ENCODE measurements at regions not wholly inside any gene's neighbourhood (a gene's known extent, or its start where the extent isn't known, plus 50 kb on each side); places are given as distances from the start of the nearest gene placed in this dataset.

DNA sequence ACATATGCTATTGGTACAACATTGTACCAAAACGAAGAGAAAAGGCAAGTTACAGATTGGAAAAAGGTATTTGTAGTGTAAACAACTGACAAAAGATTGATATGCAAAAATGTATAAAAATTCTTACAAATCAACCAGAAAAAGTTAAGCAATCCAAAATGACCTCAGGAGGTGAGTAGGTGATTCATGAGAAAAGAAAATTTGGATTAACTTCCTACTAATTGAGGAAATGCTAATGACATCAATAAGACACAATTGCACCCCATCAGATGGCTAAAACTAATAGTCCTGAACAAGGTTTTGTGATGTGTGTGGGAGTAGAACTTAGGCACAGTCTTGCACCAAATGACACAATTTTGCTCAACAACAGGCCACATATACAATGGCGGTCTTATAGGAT, 129.3 kb downstream of the COPS8 start:
- Histone ChIP-seq H3K79me2 (ENCODE audit: control insufficient read depth, insufficient read depth, low read length) (no peaks in the 10 kb centered on the region), H3K27ac (ENCODE audit: extremely low read depth, low read depth, low read length) (no peak overlapping the region), H3K27me3 (ENCODE audit: control insufficient read depth in 2 of 2, insufficient read depth in 2 of 2, low read length in 2 of 2) (peaks cover 0 to 6% of the 10 kb centered on the region in 2 experiments; a peak in 3 of 5 replicates), H2AFZ (ENCODE audit: low read depth, low read length) (no peak overlapping the region), H3K9me3 (replicated peaks; ENCODE audit: control insufficient read depth, insufficient read depth, low read depth, low read length) (peaks cover 4% of the 10 kb centered on the region; the same call in 1 of the 2 replicates), H3K4me3 (no peak overlapping the region), H3K4me1 (replicated peaks in 1 of 2; ENCODE audit: control insufficient read depth in 2 of 2, insufficient read depth in 2 of 2, low read length in 2 of 2) (no peaks in the 10 kb centered on the region), H3K4me2 (ENCODE audit: insufficient read depth, low read length) (no peak overlapping the region), H4K20me1 (replicated peaks; ENCODE audit: control insufficient read depth, insufficient read depth, low read length) (no peaks in the 10 kb centered on the region), H3K9ac (ENCODE audit: insufficient read depth in 1 of 2, low read depth in 2 of 2, low read length in 2 of 2) (no peak overlapping the region), H3K36me3 (ENCODE audit: control insufficient read depth, insufficient read depth, low read length) (no peaks in the 10 kb centered on the region), H3K9me1 (ENCODE audit: control insufficient read depth, insufficient read depth, low read length) (no peaks in the 10 kb centered on the region)
- intact Hi-C loops (cut with micrococcal nuclease) = no loop called here
- ATAC-seq (no peak), DNase-seq (ENCODE audit: extremely low read depth in 1 of 4, low spot score in 3 of 4) (no peak), FAIRE-seq (no peak)
- POLR2A ChIA-PET = interaction anchor here (0.6 kb wide), 1 partner anchor 137 kb away, joined by 3 read pairs; no protein-coding TSS in a partner anchor
- no TSS peak for BruUV-seq (replicated peaks)
- 3% methylated on average over 2 of the region's 2 CpGs for WGBS (ENCODE audit: insufficient coverage, low coverage, missing lambda C conversion rate)
- TF ChIP-seq, protein P1, sequence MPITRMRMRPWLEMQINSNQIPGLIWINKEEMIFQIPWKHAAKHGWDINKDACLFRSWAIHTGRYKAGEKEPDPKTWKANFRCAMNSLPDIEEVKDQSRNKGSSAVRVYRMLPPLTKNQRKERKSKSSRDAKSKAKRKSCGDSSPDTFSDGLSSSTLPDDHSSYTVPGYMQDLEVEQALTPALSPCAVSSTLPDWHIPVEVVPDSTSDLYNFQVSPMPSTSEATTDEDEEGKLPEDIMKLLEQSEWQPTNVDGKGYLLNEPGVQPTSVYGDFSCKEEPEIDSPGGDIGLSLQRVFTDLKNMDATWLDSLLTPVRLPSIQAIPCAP (CRISPR knock-in tag; IDR thresholded peaks at IDR 0.05; ENCODE audit: borderline replicate concordance) = no peak
- TF ChIP-seq KLF16 (IDR thresholded peaks at IDR 0.05) (no peak), SIRT6 (IDR thresholded peaks at IDR 0.05; ENCODE audit: low read depth, low read length) (no peak), TGIF2 (CRISPR knock-in tag; IDR thresholded peaks at IDR 0.05) (no peak), CSDE1 (IDR thresholded peaks at IDR 0.05) (no peak), GATA2 (CRISPR knock-in tag; IDR thresholded peaks at IDR 0.05) (no peak), BDP1 (IDR thresholded peaks at IDR 0.05; ENCODE audit: insufficient read depth, insufficient read length) (no peak), CXXC5 (CRISPR knock-in tag; IDR thresholded peaks at IDR 0.05) (no peak), MIER1 (IDR thresholded peaks at IDR 0.05; ENCODE audit: low read depth) (no peak), RNF2 (IDR thresholded peaks at IDR 0.05) (no peak)
- TF ChIP-seq, protein P2, sequence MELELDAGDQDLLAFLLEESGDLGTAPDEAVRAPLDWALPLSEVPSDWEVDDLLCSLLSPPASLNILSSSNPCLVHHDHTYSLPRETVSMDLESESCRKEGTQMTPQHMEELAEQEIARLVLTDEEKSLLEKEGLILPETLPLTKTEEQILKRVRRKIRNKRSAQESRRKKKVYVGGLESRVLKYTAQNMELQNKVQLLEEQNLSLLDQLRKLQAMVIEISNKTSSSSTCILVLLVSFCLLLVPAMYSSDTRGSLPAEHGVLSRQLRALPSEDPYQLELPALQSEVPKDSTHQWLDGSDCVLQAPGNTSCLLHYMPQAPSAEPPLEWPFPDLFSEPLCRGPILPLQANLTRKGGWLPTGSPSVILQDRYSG (tag; conservative IDR thresholded peaks at IDR 0.05; ENCODE audit: low read depth) = no peak
- TF ChIP-seq, protein P3, sequence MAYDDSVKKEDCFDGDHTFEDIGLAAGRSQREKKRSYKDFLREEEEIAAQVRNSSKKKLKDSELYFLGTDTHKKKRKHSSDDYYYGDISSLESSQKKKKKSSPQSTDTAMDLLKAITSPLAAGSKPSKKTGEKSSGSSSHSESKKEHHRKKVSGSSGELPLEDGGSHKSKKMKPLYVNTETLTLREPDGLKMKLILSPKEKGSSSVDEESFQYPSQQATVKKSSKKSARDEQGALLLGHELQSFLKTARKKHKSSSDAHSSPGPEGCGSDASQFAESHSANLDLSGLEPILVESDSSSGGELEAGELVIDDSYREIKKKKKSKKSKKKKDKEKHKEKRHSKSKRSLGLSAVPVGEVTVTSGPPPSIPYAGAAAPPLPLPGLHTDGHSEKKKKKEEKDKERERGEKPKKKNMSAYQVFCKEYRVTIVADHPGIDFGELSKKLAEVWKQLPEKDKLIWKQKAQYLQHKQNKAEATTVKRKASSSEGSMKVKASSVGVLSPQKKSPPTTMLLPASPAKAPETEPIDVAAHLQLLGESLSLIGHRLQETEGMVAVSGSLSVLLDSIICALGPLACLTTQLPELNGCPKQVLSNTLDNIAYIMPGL (CRISPR knock-in tag; IDR thresholded peaks at IDR 0.05) = no peak
- TF ChIP-seq, protein P4, sequence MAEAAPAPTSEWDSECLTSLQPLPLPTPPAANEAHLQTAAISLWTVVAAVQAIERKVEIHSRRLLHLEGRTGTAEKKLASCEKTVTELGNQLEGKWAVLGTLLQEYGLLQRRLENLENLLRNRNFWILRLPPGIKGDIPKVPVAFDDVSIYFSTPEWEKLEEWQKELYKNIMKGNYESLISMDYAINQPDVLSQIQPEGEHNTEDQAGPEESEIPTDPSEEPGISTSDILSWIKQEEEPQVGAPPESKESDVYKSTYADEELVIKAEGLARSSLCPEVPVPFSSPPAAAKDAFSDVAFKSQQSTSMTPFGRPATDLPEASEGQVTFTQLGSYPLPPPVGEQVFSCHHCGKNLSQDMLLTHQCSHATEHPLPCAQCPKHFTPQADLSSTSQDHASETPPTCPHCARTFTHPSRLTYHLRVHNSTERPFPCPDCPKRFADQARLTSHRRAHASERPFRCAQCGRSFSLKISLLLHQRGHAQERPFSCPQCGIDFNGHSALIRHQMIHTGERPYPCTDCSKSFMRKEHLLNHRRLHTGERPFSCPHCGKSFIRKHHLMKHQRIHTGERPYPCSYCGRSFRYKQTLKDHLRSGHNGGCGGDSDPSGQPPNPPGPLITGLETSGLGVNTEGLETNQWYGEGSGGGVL (CRISPR knock-in tag; IDR thresholded peaks at IDR 0.05) = no peak
- TF ChIP-seq, protein P5, sequence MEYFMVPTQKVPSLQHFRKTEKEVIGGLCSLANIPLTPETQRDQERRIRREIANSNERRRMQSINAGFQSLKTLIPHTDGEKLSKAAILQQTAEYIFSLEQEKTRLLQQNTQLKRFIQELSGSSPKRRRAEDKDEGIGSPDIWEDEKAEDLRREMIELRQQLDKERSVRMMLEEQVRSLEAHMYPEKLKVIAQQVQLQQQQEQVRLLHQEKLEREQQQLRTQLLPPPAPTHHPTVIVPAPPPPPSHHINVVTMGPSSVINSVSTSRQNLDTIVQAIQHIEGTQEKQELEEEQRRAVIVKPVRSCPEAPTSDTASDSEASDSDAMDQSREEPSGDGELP (CRISPR knock-in tag; IDR thresholded peaks at IDR 0.05; ENCODE audit: borderline replicate concordance) = no peak
- in situ Hi-C loops (cut with MboI) = no loop called here
- CTCF ChIA-PET (ENCODE audit: low intra/inter-chr PET ratio) = no interaction called here
